GM12873 (cell line): ENCODE measurements at regions not wholly inside any gene's neighbourhood (a gene's known extent, or its start where the extent isn't known, plus 50 kb on each side); places are given as distances from the start of the nearest gene placed in this dataset.

Experiments
- CTCF ChIP-seq: IDR thresholded peaks from 2 replicates; pipeline ENCODE4 v1.5.1; 2012; ENCODE audit warnings: low read depth, mild to moderate bottlenecking, moderate library complexity, low read length, control low read depth; ENCODE audit not compliant: insufficient read depth; ENCODE audit errors: missing control alignments

GRCh38 chr6:90770778-90771177 is 183.9 kb upstream of the MAP3K7 start:
- TF ChIP-seq CTCF, result no peak

GRCh38 chr6:90765895-90766294 is 179.0 kb upstream of the MAP3K7 start:
- no peak for TF ChIP-seq CTCF

GRCh38 chr6:90765491-90765890 is 178.6 kb upstream of the MAP3K7 start:
- TF ChIP-seq CTCF, result no peak

- TF ChIP-seq CTCF, result no peak
Measured at GRCh38 chr6:90764001-90764400, 177.1 kb upstream of the MAP3K7 start.

- TF ChIP-seq CTCF, result no peak
Measured at GRCh38 chr6:90759664-90760063, 172.8 kb upstream of the MAP3K7 start.

- TF ChIP-seq CTCF, result no peak
Measured at GRCh38 chr6:90758741-90759140, 171.9 kb upstream of the MAP3K7 start.

- TF ChIP-seq CTCF, result no peak
Measured at GRCh38 chr6:90753820-90754643, 167.2 kb upstream of the MAP3K7 start.
